GM19467 (cell line): ENCODE measurements at regions not wholly inside any gene's neighbourhood (a gene's known extent, or its start where the extent isn't known, plus 50 kb on each side); places are given as distances from the start of the nearest gene placed in this dataset.
"Not testable (repeated sequence)": the region's sequence is repeated elsewhere in the genome, so short reads cannot be mapped to it uniquely, and the experiment has no call there.

ENCODE experiments used
- ATAC-seq: cut with Tn5 transposase; IDR thresholded peaks from one replicate; pipeline ENCODE4 v1.9.1; 2021; ENCODE audit warnings: mild to moderate bottlenecking, moderate library complexity; ENCODE audit not compliant: unreplicated experiment

GRCh38 chr19:28578786-28579505 lies 634.0 kb downstream of the UQCRFS1 start:
- no peak for ATAC-seq

- no peak for ATAC-seq
Measured at GRCh38 chr19:28578208-28578607, 634.7 kb downstream of the UQCRFS1 start.

DNA sequence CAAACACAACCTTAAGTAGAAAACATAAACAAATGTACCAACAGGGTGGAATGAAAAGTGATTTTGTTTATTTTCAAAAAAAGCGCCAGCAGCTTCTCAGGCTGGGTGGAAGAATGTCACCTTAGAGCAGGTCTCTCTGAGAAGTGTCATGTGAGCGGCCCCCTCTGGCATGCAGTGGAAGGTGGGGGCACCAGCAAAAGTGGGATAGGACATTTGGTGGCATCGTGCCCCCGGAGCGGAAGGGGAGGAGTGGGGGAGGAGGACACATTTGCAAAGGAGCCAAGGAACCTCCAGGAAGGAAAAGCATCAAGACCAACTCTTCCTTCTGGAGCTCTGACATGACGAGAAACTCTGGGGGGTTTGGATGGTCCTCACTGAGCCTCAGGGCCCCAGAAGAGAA lies 635.3 kb downstream of the UQCRFS1 start:
- no peak for ATAC-seq

GRCh38 chr19:28577233-28577632 lies 635.7 kb downstream of the UQCRFS1 start:
- ATAC-seq: no peak

DNA sequence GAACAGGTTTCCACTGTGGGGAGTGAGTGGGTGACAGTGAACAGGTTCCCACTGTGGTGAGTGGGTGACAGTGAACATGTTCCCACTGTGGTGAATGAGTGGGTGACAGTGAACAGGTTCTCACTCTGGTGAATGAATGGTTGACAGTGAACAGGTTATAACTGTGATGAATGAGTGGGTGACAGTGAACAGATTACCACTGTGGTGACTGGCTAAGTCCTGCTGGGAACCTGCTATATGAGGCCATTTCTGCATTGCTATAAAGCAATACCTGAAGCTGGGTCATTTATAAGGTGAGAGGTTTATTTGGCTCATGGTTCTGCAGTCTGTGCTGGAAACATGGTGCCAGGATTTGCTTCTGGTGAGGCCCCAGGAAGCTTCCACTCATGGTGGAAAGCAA lies 637.1 kb downstream of the UQCRFS1 start:
- ATAC-seq: no peak

- ATAC-seq: not testable (repeated sequence)
Measured at GRCh38 chr19:28575312-28575711, 637.6 kb downstream of the UQCRFS1 start.

GRCh38 chr19:28574212-28574611 lies 638.7 kb downstream of the UQCRFS1 start:
- ATAC-seq: no peak

- no peak for ATAC-seq
Measured at GRCh38 chr19:28569132-28570131, 643.5 kb downstream of the UQCRFS1 start.

- no peak for ATAC-seq
Measured at GRCh38 chr19:28567834-28568233, 645.1 kb downstream of the UQCRFS1 start.

DNA sequence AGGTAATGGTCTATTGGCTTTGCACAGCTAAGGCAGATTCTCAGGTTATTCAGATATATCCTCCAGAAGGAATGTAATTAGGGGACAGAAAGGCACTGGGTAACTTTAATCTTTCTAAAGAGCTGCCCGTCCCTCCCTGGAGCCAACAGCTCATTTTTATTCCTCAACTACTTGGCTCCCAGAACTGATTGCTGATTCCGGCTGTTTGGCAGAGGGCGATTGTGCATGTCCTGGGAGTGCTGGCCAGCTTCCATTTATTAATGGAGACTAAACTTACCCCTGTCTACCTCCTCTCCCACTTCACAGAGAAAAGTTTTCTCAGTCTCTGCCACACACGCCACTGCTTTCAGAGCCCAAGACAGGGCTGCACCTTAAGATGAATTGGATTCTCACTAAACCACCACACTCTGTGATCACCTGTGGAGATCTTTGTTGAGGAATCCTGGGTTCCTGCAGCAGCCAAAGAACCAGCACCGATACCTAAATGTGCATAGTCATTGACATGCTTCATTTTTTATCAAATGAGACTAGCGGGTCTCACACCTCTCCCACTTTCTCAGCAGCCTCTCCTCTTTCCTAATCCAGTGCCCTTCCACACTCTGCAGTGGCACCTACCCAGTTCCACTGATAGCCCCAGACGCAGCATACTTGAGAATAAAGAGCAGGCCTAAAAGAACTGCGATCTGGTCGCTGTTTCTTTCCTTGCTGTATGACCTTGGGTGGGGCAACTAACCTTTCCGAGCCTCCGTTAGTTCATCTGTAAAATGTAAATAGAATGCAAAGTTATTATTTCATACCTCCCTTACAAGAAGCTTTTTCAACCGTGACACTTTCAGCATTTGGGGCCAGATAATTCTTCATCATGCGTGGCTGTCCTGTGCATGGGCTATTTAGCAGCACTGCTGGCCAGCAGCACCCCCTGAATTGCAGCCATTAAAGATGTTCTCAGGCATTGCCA lies 648.7 kb downstream of the UQCRFS1 start:
- no peak for ATAC-seq

GRCh38 chr19:28560786-28561185 lies 652.2 kb downstream of the UQCRFS1 start:
- no peak for ATAC-seq

GRCh38 chr19:28558783-28559182 lies 654.2 kb downstream of the UQCRFS1 start:
- no peak for ATAC-seq

DNA sequence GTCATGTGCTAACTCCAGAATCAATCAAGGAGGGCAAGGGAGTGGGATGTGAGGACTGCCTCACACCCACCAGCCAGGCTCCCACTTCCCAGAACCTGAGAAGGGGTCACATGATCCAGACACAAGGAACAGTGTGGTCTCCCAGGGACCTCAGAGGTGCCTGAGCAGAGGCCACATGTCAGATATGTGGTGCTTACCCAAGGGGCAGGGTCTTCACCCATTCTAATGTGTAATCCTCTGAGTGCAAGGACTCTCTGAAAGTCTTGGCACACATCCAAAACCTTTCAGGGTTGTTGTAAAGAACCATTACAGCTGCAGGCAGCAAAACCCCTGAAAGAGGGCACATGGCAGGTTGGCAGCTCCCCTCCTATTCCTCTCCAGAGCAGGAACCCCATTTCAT lies 656.6 kb downstream of the UQCRFS1 start:
- no peak for ATAC-seq

DNA sequence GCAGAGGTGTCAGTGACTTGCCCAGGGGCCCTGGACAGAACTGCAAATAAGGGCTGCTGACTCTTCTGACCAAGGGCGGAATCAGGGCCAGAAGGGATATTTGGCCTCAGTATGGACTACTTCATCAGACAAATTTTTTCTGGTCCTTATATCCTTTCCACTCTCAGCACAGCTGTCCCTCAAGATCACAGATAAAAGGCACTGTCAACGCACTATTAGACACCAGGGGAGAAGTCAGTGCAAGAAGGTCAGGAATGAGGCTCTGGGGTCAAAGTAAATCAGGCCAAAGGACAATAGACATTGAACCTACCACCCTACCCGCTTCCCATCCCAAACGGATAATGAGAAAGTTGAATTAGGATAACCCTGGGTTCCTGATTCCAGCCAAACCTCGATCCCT lies 657.6 kb downstream of the UQCRFS1 start:
- ATAC-seq: no peak

GRCh38 chr19:28554321-28555091 lies 658.4 kb downstream of the UQCRFS1 start:
- no peak for ATAC-seq

- ATAC-seq: no peak
Measured at GRCh38 chr19:28553764-28554163, 659.2 kb downstream of the UQCRFS1 start.

- ATAC-seq: no peak
Measured at GRCh38 chr19:28553005-28553404, 659.9 kb downstream of the UQCRFS1 start.

DNA sequence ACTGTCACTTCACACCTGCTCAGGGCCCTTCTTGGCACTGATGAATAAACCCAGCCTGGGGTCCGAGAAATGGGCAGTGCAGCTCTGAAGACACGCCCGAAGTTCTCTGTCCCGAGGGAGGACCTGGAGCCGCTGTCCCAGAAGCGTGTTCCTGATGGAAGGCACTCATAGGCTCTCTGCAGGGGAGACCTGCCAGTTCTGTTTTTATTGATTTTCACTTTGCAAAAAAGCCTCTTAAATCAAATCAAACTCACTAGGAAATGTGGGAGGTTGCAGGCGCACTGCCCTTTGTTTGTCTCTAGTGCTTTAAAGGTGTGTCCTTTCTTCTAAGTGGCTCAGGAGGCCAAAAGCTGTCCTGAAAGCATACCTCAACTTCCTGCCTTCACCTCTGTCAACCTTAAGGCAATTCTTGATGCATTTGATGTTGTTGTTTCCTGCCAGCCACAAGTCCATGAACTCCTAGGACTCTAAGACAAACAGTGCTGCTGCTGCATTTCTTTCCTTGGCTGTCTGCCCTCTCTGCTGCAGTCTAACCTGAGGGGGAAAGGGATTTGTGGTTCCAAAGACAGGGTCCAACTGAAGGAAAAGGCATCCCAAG lies 663.2 kb downstream of the UQCRFS1 start:
- no peak for ATAC-seq

DNA sequence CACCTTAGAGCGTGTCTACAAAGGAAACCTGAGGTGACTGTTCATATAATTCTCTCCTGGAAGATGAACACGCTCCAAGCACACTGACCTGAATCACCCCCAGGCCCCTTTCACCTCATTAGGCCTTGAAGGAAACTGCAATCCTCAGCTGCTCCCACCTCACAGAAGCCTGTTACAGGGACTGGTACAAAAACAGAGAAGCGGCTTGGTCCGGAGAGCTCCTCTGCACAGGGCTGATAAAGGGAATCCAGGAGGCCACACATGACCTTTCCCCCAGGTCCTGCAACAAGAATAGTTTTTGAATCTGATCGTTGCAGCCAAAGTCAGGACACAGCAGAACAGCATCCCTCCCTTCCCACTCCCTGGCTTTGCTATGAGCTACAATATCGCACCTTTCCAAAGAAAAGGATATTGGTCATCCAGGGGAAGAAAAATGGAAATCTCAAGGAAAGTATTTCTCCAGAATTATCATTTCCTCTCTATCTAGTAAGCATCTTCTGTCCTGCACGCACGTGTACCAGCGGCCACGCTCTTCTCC lies 666.7 kb downstream of the UQCRFS1 start:
- no peak for ATAC-seq
